Caco-2 (cell line): ENCODE measurements at regions not wholly inside any gene's neighbourhood (a gene's known extent, or its start where the extent isn't known, plus 50 kb on each side); places are given as distances from the start of the nearest gene placed in this dataset.

Experiments
- BruUV-seq: library from RNA; stranded (reverse); fragments of 400-500 nt; replicated peaks from 2 replicates; lab custom pipeline; 2021; lab: Mats Ljungman, UMichigan
- CTCF ChIA-PET: fragments of 300-600 bp; sonication (Branson Sonifier 250); formaldehyde crosslinking; loops from one replicate; lab custom pipeline; 2022; ENCODE audit warnings: antibody characterized with exemption; lab: Charles Lee
- POLR2A ChIA-PET: fragments of 300-600 bp; sonication (Branson Sonifier 250); formaldehyde crosslinking; loops from one replicate; lab custom pipeline; 2022; ENCODE audit warnings: antibody characterized with exemption; lab: Charles Lee
- DNase-seq, 2 experiments: peaks; one replicate each; pipeline versions ENCODE4 v3.0.0 to v3.0.0-alpha.2; 2020 to 2022
- H3K27me3 ChIP-seq: replicated peaks from 2 replicates; pipeline ENCODE4 v1.6.0; 2011; ENCODE audit warnings: low read length; ENCODE audit not compliant: control insufficient read depth, insufficient read depth
- H3K36me3 ChIP-seq: 2 replicates; pipeline ENCODE4 v1.5.1; 2011; ENCODE audit warnings: low read length; ENCODE audit not compliant: control insufficient read depth, insufficient read depth
- H3K4me1 ChIP-seq: fragments of 250-450 bp; sonication (Bioruptor Pico); 2 replicates; pipeline ENCODE4 v1.5.1; 2020; ENCODE audit warnings: mild to moderate bottlenecking
- H3K4me3 ChIP-seq: 2 replicates; pipeline ENCODE4 v1.5.1; 2011; ENCODE audit warnings: low read depth, mild to moderate bottlenecking, control low read depth, low read length
- H3K9me3 ChIP-seq: fragments of 250-450 bp; sonication (Bioruptor Pico); 2 replicates; pipeline ENCODE4 v1.5.1; 2020; ENCODE audit warnings: mild to moderate bottlenecking, moderate library complexity
- H3K27ac Mint-ChIP-seq: one replicate; pipeline ENCODE4 v1.8.0; 2022; ENCODE audit warnings: mixed read lengths; ENCODE audit not compliant: unreplicated experiment
- H3K27me3 Mint-ChIP-seq: one replicate; pipeline ENCODE4 v1.8.0; 2022; ENCODE audit warnings: mixed read lengths; ENCODE audit not compliant: insufficient read depth, unreplicated experiment
- H3K36me3 Mint-ChIP-seq: one replicate; pipeline ENCODE4 v1.8.0; 2022; ENCODE audit warnings: mild to moderate bottlenecking, mixed read lengths; ENCODE audit not compliant: insufficient read depth, unreplicated experiment
- H3K4me1 Mint-ChIP-seq: one replicate; pipeline ENCODE4 v1.8.0; 2022; ENCODE audit warnings: low read depth, mixed read lengths; ENCODE audit not compliant: unreplicated experiment
- H3K4me3 Mint-ChIP-seq: one replicate; pipeline ENCODE4 v1.8.0; 2022; ENCODE audit warnings: mild to moderate bottlenecking, moderate library complexity, mixed read lengths; ENCODE audit not compliant: unreplicated experiment
- H3K9me3 Mint-ChIP-seq: one replicate; pipeline ENCODE4 v1.8.0; 2022; ENCODE audit warnings: mixed read lengths; ENCODE audit not compliant: unreplicated experiment
- CTCF ChIP-seq, 2 experiments: fragments of 200-600 bp in 1 of 2; IDR thresholded peaks; 1 replicate in 1 of 2; 2 replicates in 1 of 2; pipeline versions ENCODE4 v1.5.1 to v1.8.0; 2011 to 2022; ENCODE audit warnings: antibody characterized with exemption in 1 of 2, control low read depth in 1 of 2, inconsistent platforms in 1 of 2, low read depth in 1 of 2, low read length in 1 of 2, mild to moderate bottlenecking in 1 of 2, moderate library complexity in 1 of 2; ENCODE audit not compliant: insufficient read depth in 1 of 2, severe bottlenecking in 1 of 2, unreplicated experiment in 1 of 2
- intact Hi-C: fragments of 100-400 bp; cut with micrococcal nuclease; formaldehyde crosslinking; loops from one replicate; pipeline ENCODE4 v1.10.0; 2022; ENCODE audit not compliant: unreplicated experiment

DNA sequence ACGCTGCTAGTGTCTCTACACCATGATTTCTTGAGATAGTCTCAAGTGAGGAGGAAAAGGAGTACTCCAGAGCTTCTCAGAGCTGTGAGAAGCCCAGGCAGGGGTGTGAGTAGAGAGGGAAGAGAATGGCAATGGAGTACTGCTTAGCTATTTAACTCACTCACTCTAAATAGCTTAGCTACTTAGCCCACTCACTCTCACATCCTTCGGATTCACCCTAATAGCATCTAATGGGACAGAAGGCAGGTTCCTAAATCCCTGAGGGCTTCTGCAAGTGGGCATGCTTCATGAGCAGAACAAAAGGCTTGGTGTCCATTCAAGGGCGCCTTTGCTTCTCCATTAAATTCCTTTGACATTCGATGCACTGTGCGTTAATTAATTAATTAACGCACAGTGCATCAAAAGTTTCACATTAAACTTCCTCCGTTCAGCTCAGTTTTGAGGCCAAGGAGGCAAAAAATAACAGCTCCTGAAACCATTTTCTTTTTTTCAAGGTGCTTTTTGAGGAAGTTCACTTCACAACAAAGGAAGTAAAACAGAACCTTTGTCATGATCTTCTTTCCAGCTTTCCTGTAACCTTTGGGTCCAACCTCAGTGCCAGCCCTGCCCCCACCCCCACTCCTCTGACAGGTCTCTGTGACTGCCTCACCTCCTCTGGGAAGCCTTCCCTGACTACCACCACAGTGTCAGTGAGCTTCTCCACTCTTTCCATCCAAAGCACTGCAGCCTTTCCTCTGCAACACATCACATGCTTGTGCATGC, 294.0 kb downstream of the SEC61B start:
- H3K4me1 ChIP-seq = no peaks in the 10 kb centered on the region
- H3K27me3 ChIP-seq = no peaks in the 10 kb centered on the region
- no peaks in the 10 kb centered on the region for H3K36me3 Mint-ChIP-seq
- ChIA-PET CTCF (no interaction called here), POLR2A (no interaction called here)
- BruUV-seq = no TSS peak
- no peak for TF ChIP-seq CTCF (IDR thresholded peaks at IDR 0.05; ENCODE audit: insufficient read depth in 1 of 2, low read depth in 1 of 2, low read length in 1 of 2, severe bottlenecking in 1 of 2, unreplicated experiment in 1 of 2)
- H3K4me3 Mint-ChIP-seq = no peak overlapping the region
- H3K9me3 ChIP-seq = no peaks in the 10 kb centered on the region
- H3K27ac Mint-ChIP-seq = no peak overlapping the region
- peaks cover 3% of the 10 kb centered on the region for H3K27me3 Mint-ChIP-seq
- H3K4me3 ChIP-seq = no peak overlapping the region
- DNase-seq = no peak
- no peaks in the 10 kb centered on the region for H3K9me3 Mint-ChIP-seq
- no peaks in the 10 kb centered on the region for H3K36me3 ChIP-seq
- intact Hi-C loops = no loop called here
- H3K4me1 Mint-ChIP-seq = no peaks in the 10 kb centered on the region

- no peaks in the 10 kb centered on the region for H3K9me3 Mint-ChIP-seq
- CTCF ChIA-PET = no interaction called here
- peaks cover 3% of the 10 kb centered on the region for H3K27me3 Mint-ChIP-seq
Measured at GRCh38 chr9:99516657-99517049, 294.6 kb downstream of the SEC61B start.

DNA sequence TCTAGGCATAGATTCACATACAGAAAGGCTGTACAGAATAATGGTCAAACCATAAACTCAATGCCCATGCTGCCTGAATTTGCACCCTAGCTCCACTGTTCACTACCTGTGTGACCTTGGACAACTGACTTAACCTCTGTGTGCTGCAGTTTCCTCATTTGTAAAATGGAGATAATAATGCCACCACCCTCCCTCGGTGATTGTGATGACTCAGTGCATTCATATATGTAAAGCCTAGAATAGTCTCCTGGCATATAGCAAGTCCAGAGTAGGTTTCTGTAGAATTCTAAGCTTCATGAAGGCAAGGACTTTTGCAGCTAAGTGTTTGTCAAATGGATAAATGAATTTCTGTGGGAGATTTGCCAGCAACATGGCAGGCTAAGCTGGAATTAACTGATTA, 297.8 kb upstream of the NR4A3 start:
- intact Hi-C loops = no loop called here
- H3K4me1 Mint-ChIP-seq = no peaks in the 10 kb centered on the region
- peaks cover 8% of the 10 kb centered on the region for H3K27me3 Mint-ChIP-seq
- no peak for DNase-seq
- H3K36me3 Mint-ChIP-seq = no peaks in the 10 kb centered on the region
- H3K9me3 Mint-ChIP-seq = no peaks in the 10 kb centered on the region
- CTCF ChIA-PET = no interaction called here
- H3K9me3 ChIP-seq = no peaks in the 10 kb centered on the region
- no TSS peak for BruUV-seq
- no peak overlapping the region for H3K4me3 ChIP-seq
- H3K4me3 Mint-ChIP-seq = no peak overlapping the region
- no peaks in the 10 kb centered on the region for H3K36me3 ChIP-seq
- no peaks in the 10 kb centered on the region for H3K4me1 ChIP-seq
- no peak for TF ChIP-seq CTCF (IDR thresholded peaks at IDR 0.05; ENCODE audit: insufficient read depth in 1 of 2, low read depth in 1 of 2, low read length in 1 of 2, severe bottlenecking in 1 of 2, unreplicated experiment in 1 of 2)
- H3K27ac Mint-ChIP-seq = no peak overlapping the region
- POLR2A ChIA-PET = no interaction called here
- H3K27me3 ChIP-seq = no peaks in the 10 kb centered on the region

More at GRCh38 chr9:99516657-99517049, 294.6 kb downstream of the SEC61B start:
- Histone ChIP-seq H3K27me3 (no peaks in the 10 kb centered on the region), H3K36me3 (no peaks in the 10 kb centered on the region), H3K4me3 (no peak overlapping the region), H3K9me3 (no peaks in the 10 kb centered on the region), H3K4me1 (no peaks in the 10 kb centered on the region)
- no peak for TF ChIP-seq CTCF (IDR thresholded peaks at IDR 0.05; ENCODE audit: insufficient read depth in 1 of 2, low read depth in 1 of 2, low read length in 1 of 2, severe bottlenecking in 1 of 2, unreplicated experiment in 1 of 2)
- Mint-ChIP-seq H3K4me1 (no peaks in the 10 kb centered on the region), H3K4me3 (no peak overlapping the region), H3K36me3 (no peaks in the 10 kb centered on the region), H3K27ac (no peak overlapping the region)
- DNase-seq = no peak
- POLR2A ChIA-PET = no interaction called here
- BruUV-seq = no TSS peak
- intact Hi-C loops = no loop called here
